ENCODE measurements at regions not wholly inside any gene's neighbourhood (a gene's known extent, or its start where the extent isn't known, plus 50 kb on each side); places are given as distances from the start of the nearest gene placed in this dataset.

- Histone ChIP-seq H3K79me2 (ENCODE audit: control insufficient read depth in 1 of 2, insufficient read depth in 2 of 2, low read length in 2 of 2) (no peaks in the 10 kb centered on the region), H2BK12ac (ENCODE audit: low read depth, low read length) (no peak overlapping the region), H4K91ac (replicated peaks; ENCODE audit: insufficient read length, low read length) (no peak overlapping the region), H3K14ac (ENCODE audit: insufficient read length) (no peak overlapping the region), H3K36me3 (ENCODE audit: control insufficient read depth in 2 of 4, insufficient read depth in 4 of 4, low read length in 3 of 4) (no peaks in the 10 kb centered on the region), H2BK5ac (ENCODE audit: low read depth, low read length) (no peak overlapping the region), H3K27ac (ENCODE audit: low read depth, low read length) (no peak overlapping the region), H2BK15ac (ENCODE audit: low read length) (no peak overlapping the region), H3K4me3 (ENCODE audit: extremely low read depth in 1 of 4, insufficient read depth in 2 of 4, low read depth in 3 of 4, low read length in 4 of 4) (no peak overlapping the region), H4K8ac (ENCODE audit: extremely low read depth, insufficient read depth, low read length) (no peak overlapping the region), H4K5ac (ENCODE audit: insufficient read length, low read depth, low read length) (no peak overlapping the region), H4K20me1 (replicated peaks in 1 of 2; ENCODE audit: control insufficient read depth in 1 of 2, insufficient read depth in 2 of 2, low read length in 2 of 2) (no peaks in the 10 kb centered on the region), H2AK5ac (ENCODE audit: low read depth, low read length) (no peak overlapping the region), H3K9ac (replicated peaks in 1 of 4; ENCODE audit: extremely low read depth in 1 of 4, low read depth in 3 of 4, low read length in 3 of 4) (no peak overlapping the region), H2AFZ (ENCODE audit: low read length) (no peak overlapping the region), H3K23me2 (ENCODE audit: low read depth, low read length) (no peaks in the 10 kb centered on the region), H3K4ac (replicated peaks; ENCODE audit: insufficient read length, low read depth, low read length) (no peak overlapping the region), H3K27me3 (replicated peaks in 1 of 4; ENCODE audit: control insufficient read depth in 3 of 4, extremely low read depth in 1 of 4, insufficient read depth in 3 of 4, low read length in 3 of 4) (no peaks in the 10 kb centered on the region; a peak in 1 of 7 replicates), H3K4me1 (replicated peaks in 1 of 4; ENCODE audit: control insufficient read depth in 3 of 4, insufficient read depth in 4 of 4, low read length in 3 of 4) (peaks cover 2 to 5% (median 3%) of the 10 kb centered on the region in 4 experiments; a peak in 5 of 7 replicates), H3K56ac (replicated peaks; ENCODE audit: insufficient read length, low read depth, low read length) (no peak overlapping the region), H3K9me3 (ENCODE audit: insufficient read depth in 2 of 2, low read depth in 1 of 2, low read length in 1 of 2) (no peaks in the 10 kb centered on the region), H2BK20ac (ENCODE audit: low read length) (no peak overlapping the region), H2BK120ac (replicated peaks; ENCODE audit: low read depth, low read length) (no peak overlapping the region), H3K4me2 (ENCODE audit: insufficient read depth in 1 of 2, low read depth in 2 of 2, low read length in 2 of 2) (no peak overlapping the region), H3K79me1 (ENCODE audit: low read depth, low read length) (no peaks in the 10 kb centered on the region), H3K18ac (ENCODE audit: extremely low read depth, low read length) (no peak overlapping the region), H3K23ac (ENCODE audit: insufficient read length) (no peak overlapping the region)
- FAIRE-seq: no peak
- POLR2A ChIA-PET (ENCODE audit: partially characterized antibody): no interaction called here
- CTCF ChIA-PET (ENCODE audit: partially characterized antibody): interaction anchor here (1.1 kb wide), 1 partner anchor 24 kb away, joined by 3 read pairs; no protein-coding TSS in a partner anchor
- TF ChIP-seq TCF12 (IDR thresholded peaks at IDR 0.05; ENCODE audit: low read depth, low read length): no peak
- TF ChIP-seq ZNF274 (IDR thresholded peaks at IDR 0.05; ENCODE audit: borderline replicate concordance, extremely low read depth, low read length): no peak
- no peak for TF ChIP-seq E2F6 (IDR thresholded peaks at IDR 0.05)
- TF ChIP-seq RAD21 (IDR thresholded peaks at IDR 0.05 in 1 of 2, conservative IDR thresholded peaks at IDR 0.05 in 1 of 2; ENCODE audit: low read depth in 2 of 2, low read length in 2 of 2): no peak
- no peak for DNase-seq (ENCODE audit: low read depth in 1 of 2, low spot score in 2 of 2)
- 91% methylated on average over 2 of the region's 2 CpGs; no CpG with 5 or more reads in 1 of the 2 experiments for WGBS, 2 experiments (ENCODE audit: extremely low coverage in 1 of 2, insufficient coverage in 1 of 2, insufficient read length in 1 of 2, insufficient replicate concordance in 2 of 2, low coverage in 1 of 2, low lambda C conversion rate in 2 of 2, missing lambda C conversion rate in 1 of 2)
Observed at GRCh38 chr2:59884166-59884565, 669.3 kb downstream of the BCL11A start.
